ENCODE measurements at regions not wholly inside any gene's neighbourhood (a gene's known extent, or its start where the extent isn't known, plus 50 kb on each side); places are given as distances from the start of the nearest gene placed in this dataset.

DNA sequence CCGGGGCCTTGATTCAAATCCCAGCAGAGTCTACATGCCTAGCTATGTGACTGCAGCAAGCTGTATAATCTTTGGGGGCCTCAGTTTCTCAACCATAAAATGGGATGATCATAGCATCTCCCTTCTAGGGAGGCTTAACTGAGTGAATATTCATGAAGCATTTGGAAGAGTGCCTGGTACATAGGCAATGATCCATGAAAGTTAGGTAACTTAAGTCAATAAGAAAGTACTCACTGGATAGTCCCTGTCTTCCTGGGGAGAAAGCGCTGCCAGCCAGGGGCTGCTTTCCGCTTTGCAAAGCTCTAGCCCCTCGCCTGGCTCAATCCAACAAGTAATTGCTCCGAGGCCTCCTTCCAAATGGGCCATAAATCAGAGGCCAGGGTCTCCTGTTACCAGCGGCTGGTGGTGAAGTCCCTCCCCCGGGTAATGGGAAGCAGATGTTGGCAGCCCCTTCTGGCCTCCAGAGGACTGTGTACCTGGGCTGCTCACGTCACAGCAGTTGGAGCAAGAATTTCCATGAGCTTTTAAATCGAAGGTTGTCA lies 521.9 kb upstream of the PROK2 start:
- no peak for TF ChIP-seq Cebpa-rat (IDR thresholded peaks at IDR 0.05)
- H3K27me3 ChIP-seq, result no peaks in the 10 kb centered on the region
- H4K20me1 ChIP-seq, result no peaks in the 10 kb centered on the region
- peak overlapping the region; percentile 95 for H3K4me2 ChIP-seq
- no peak overlapping the region for H3K27ac ChIP-seq
- no peaks in the 10 kb centered on the region for H3K9me3 ChIP-seq
- no peaks in the 10 kb centered on the region for H3K36me3 ChIP-seq
- peaks cover 50% of the 10 kb centered on the region for H3K4me1 ChIP-seq
- no peak overlapping the region for H3K9ac ChIP-seq
- no peak overlapping the region for H3K4me3 ChIP-seq

DNA sequence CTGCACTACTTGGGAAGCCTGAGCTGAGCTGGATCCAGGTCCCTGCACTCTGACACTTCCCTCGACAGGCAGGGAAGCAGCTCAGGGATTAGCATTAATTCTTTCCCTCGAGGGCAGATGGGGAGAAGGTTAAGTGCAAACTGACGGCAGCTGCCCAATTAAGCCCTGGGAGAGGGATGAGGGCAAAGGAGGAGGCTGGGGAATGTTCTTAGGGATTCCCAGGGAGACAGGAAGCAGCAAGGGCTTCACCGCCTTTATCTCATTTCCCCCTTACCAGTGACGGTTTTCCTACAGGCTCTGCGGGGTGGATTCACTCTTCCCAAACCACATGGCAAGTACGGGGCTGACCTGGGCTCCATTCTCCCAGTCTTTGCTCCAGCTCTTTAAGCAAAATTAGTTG lies 519.0 kb upstream of the PROK2 start:
- Histone ChIP-seq H3K27me3 (no peaks in the 10 kb centered on the region), H4K20me1 (no peaks in the 10 kb centered on the region), H3K4me1 (peaks cover 25% of the 10 kb centered on the region), H3K9ac (no peak overlapping the region), H3K27ac (no peak overlapping the region), H3K4me2 (no peak overlapping the region), H3K9me3 (no peaks in the 10 kb centered on the region), H3K4me3 (no peak overlapping the region), H3K36me3 (no peaks in the 10 kb centered on the region)
- no peak for TF ChIP-seq Cebpa-rat (IDR thresholded peaks at IDR 0.05)

DNA sequence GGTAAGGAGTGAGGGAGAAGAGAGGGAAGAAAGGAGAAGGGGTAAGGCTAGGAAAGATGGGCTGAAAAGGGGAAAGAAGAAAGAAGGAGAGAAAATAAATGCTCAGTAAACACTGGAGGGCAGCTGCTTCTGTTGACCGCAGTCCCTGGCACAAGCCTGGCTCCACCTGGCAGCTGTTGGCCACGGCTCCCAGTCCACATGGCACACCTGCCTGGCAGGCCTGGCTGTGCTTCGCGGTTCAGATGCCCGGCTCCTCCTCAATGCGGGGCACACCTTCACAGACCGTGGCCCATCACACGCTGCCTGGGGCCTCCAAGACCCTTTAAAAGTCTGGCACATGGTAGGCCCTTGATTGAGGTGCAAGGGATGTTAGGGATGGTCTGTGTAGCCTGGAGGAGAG lies 516.8 kb upstream of the PROK2 start:
- H3K4me2 ChIP-seq, result no peak overlapping the region
- H3K4me3 ChIP-seq, result no peak overlapping the region
- H3K27me3 ChIP-seq, result no peaks in the 10 kb centered on the region
- H4K20me1 ChIP-seq, result no peaks in the 10 kb centered on the region
- H3K27ac ChIP-seq, result no peak overlapping the region
- no peaks in the 10 kb centered on the region for H3K9me3 ChIP-seq
- no peaks in the 10 kb centered on the region for H3K36me3 ChIP-seq
- H3K9ac ChIP-seq, result no peak overlapping the region
- TF ChIP-seq Cebpa-rat (IDR thresholded peaks at IDR 0.05), result no peak
- H3K4me1 ChIP-seq, result peaks cover 3% of the 10 kb centered on the region

DNA sequence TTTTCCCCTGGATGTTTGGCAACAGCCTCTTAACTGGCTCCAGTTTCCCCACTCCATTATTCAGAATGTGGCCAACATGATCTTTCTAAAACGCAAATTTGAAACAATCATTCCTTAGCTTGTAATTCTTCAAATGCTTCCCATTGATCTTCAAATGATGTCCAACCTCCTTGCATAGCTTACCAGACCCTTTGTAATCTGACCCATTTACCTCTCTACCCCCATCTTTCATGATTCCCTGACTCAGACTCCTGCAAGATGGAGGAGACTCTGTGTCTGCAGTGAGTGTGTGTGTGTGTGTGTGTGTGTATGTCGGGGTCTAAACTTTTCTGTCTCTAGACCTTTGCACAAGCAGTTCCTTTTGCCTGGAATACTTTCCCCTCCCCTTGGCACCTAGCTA lies 515.7 kb upstream of the PROK2 start:
- Histone ChIP-seq H3K4me2 (no peak overlapping the region), H3K36me3 (no peaks in the 10 kb centered on the region), H3K4me1 (no peaks in the 10 kb centered on the region), H3K9ac (no peak overlapping the region), H3K4me3 (no peak overlapping the region), H4K20me1 (no peaks in the 10 kb centered on the region), H3K27ac (no peak overlapping the region), H3K27me3 (no peaks in the 10 kb centered on the region), H3K9me3 (no peaks in the 10 kb centered on the region)
- TF ChIP-seq Cebpa-rat (IDR thresholded peaks at IDR 0.05), result no peak

DNA sequence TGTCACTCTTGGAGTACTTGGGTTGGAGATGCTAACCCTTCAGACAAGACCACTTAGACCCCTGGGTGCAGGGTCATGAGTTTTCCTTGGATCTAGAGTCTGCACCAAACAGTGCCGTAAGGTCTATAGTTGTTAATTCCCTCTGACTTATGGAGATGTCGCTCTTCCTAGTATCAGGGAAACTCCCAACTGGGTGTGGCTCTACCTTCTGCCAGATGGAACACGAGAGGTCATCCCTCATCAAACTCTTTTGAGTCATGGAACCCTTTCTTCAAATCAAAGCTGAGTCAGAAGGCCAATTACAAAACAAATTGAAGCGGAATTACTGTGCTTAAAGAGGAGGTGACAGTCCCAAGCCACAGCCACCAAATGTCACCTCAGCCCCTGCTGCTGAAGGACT lies 514.9 kb upstream of the PROK2 start:
- H3K4me1 ChIP-seq, result no peaks in the 10 kb centered on the region
- H3K9ac ChIP-seq, result no peak overlapping the region
- H3K4me2 ChIP-seq, result no peak overlapping the region
- no peaks in the 10 kb centered on the region for H4K20me1 ChIP-seq
- H3K36me3 ChIP-seq, result no peaks in the 10 kb centered on the region
- no peak for TF ChIP-seq Cebpa-rat (IDR thresholded peaks at IDR 0.05)
- H3K4me3 ChIP-seq, result no peak overlapping the region
- H3K27ac ChIP-seq, result no peak overlapping the region
- H3K9me3 ChIP-seq, result no peaks in the 10 kb centered on the region
- no peaks in the 10 kb centered on the region for H3K27me3 ChIP-seq

DNA sequence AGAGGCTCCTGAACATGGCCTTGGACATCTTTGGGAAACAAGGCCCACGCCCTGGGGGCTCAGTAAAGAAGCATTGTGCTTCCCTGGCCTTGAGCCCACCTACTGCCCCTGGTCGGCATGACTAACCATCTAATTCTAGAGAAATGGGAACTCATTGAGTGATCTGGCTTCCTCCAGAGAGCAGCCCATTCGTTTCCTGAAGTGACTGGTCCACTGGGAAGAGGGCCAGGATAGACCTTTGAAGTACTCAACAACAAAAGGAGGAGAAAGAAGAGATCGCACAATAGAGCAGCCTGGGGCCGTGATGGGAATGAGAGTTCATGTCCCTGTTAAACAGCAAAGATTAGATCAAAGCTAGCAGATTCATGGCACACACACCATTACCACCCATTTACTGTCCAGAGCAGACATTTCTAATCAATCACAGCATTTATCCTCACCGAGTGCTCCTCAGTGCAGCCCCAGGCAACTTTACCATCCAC lies 514.4 kb upstream of the PROK2 start:
- no peak overlapping the region for H3K4me2 ChIP-seq
- H3K4me3 ChIP-seq, result no peak overlapping the region
- no peak overlapping the region for H3K27ac ChIP-seq
- H3K4me1 ChIP-seq, result no peaks in the 10 kb centered on the region
- no peaks in the 10 kb centered on the region for H3K9me3 ChIP-seq
- H3K36me3 ChIP-seq, result no peaks in the 10 kb centered on the region
- H4K20me1 ChIP-seq, result no peaks in the 10 kb centered on the region
- H3K27me3 ChIP-seq, result no peaks in the 10 kb centered on the region
- TF ChIP-seq Cebpa-rat (IDR thresholded peaks at IDR 0.05), result no peak
- no peak overlapping the region for H3K9ac ChIP-seq

DNA sequence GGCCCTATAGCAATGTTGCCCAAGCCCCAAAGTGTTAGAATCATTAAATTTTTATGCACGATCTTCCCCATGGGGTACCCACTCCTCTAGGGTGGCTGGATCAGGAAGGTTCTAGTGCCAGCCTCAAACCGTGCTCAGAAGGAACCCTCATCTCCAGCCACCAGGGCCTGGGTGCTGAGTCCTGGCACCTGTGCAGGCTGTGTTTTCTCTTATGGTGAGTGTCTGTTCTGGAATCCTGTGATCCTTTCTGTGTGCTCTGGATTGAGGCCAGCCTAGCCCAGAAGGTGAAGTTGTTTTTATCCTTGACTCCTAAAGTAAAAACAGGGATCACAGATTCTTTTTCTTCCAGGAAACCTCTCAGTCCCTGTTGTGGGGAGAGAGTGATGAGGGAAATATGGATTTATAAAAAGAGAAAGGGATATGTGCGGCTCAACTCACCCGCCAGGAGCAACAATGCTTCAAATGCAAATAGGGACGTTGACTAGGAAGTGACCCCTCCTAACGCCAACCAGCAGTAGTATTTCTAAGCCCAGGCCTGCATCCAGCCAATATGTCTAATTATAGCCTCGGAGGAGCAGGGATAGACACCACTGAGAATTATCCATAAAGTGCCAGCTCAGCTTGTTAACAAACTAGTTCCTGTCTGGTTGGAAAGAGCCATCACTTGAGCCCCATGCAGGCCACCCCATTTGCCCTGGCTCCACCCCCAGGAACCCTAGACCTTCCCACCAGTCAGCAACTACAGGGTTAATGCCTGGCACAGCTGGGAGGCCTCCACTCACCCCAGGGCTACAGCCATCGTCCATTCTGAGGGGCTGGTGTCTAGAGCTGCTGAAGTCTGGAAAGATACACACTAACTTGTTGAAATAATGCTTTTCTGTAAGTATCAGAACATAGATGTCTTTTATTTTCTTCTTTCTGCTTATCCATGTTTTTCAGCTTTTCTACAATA lies 513.5 kb upstream of the PROK2 start:
- H3K27me3 ChIP-seq, result no peaks in the 10 kb centered on the region
- no peak for TF ChIP-seq Cebpa-rat (IDR thresholded peaks at IDR 0.05)
- no peak overlapping the region for H3K4me3 ChIP-seq
- no peaks in the 10 kb centered on the region for H4K20me1 ChIP-seq
- H3K27ac ChIP-seq, result no peak overlapping the region
- H3K4me2 ChIP-seq, result no peak overlapping the region
- H3K36me3 ChIP-seq, result no peaks in the 10 kb centered on the region
- H3K9me3 ChIP-seq, result no peaks in the 10 kb centered on the region
- H3K9ac ChIP-seq, result no peak overlapping the region
- peaks cover 5% of the 10 kb centered on the region for H3K4me1 ChIP-seq

DNA sequence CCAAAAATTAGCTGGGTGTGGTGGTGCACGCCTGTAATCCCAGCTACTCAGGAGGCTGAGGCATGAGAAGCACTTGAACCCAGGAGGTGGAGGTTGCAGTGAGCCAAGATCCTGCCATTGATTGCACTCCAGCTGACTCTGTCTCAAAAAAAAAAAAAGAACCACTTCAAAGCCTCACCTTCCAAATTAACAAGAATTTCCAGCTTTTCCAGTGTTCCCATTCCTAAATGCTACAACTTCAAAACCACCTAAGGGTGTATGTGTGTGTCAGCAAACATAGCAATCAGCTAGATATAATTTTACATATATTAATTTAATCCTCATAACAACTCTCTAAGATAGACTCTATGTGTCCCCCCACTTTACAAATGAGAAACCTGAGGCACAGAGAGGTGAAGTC lies 512.5 kb upstream of the PROK2 start:
- Histone ChIP-seq H4K20me1 (no peaks in the 10 kb centered on the region), H3K27me3 (no peaks in the 10 kb centered on the region), H3K9ac (no peak overlapping the region), H3K9me3 (no peaks in the 10 kb centered on the region), H3K4me3 (no peak overlapping the region), H3K4me1 (peaks cover 9% of the 10 kb centered on the region), H3K4me2 (no peak overlapping the region), H3K36me3 (no peaks in the 10 kb centered on the region), H3K27ac (no peak overlapping the region)
- no peak for TF ChIP-seq Cebpa-rat (IDR thresholded peaks at IDR 0.05)

DNA sequence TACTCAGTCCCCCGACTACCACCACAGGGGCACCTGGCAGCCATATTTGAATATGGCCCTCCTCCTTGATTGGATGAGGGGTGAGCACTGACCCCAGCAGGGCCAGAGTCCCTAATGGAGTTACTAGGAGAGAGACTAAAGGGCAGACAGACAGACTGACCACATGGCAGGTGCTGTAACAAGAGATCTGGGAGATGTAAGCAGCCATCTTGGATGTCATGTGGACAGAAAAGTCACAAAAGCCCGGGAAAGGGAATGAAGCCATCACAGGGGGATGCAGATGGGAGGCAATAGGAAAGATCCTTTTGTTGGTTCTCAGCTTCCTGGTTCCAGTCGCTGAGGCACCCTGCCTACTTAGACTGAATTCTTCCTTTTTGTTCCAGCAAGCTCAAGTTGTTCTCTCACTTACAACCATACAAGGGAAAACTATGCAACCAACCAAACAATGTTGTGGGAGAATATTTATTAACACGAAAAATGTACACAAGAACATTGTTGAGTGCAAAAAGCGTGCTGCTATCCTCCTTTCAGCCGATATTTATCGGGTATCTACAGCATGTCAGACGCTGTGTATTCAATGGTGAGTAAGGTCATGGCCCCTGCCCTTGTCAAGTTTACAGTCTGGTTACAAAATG lies 511.6 kb upstream of the PROK2 start:
- Histone ChIP-seq H4K20me1 (no peaks in the 10 kb centered on the region), H3K9me3 (no peaks in the 10 kb centered on the region), H3K9ac (no peak overlapping the region), H3K36me3 (no peaks in the 10 kb centered on the region), H3K4me3 (no peak overlapping the region), H3K27me3 (no peaks in the 10 kb centered on the region), H3K4me2 (no peak overlapping the region), H3K27ac (no peak overlapping the region), H3K4me1 (peaks cover 9% of the 10 kb centered on the region)
- TF ChIP-seq Cebpa-rat (IDR thresholded peaks at IDR 0.05), result no peak

DNA sequence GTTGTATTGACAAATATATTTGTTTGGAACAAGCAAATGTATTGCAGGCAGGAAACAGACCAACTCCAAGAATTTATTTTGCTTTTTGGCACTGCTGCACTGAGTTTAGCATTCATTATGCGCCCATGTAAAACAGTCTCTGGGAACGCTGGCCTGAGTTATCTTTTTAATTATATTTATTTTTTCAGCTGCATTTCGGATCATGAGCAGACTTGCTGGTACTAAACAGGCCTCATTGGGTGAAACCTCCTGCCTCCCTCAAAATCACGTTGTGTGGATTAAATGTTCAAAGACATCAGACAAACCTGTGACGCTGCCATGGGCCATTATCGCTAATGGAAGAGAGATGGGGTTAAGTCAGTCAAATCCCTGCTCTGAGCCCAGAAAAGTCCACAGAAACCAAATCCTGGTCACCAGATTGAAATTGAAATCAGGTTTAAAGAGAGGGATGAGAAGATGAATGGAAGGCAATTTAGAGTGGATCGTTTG lies 511.1 kb upstream of the PROK2 start:
- no peak for TF ChIP-seq Cebpa-rat (IDR thresholded peaks at IDR 0.05)
- Histone ChIP-seq H3K4me2 (no peak overlapping the region), H3K27me3 (no peaks in the 10 kb centered on the region), H3K9ac (no peak overlapping the region), H3K4me3 (no peak overlapping the region), H3K27ac (no peak overlapping the region), H3K36me3 (no peaks in the 10 kb centered on the region), H3K9me3 (no peaks in the 10 kb centered on the region), H4K20me1 (no peaks in the 10 kb centered on the region), H3K4me1 (peaks cover 9% of the 10 kb centered on the region)

All from BLaER1 (cell line).